ENCODE measurements at regions not wholly inside any gene's neighbourhood (a gene's known extent, or its start where the extent isn't known, plus 50 kb on each side); places are given as distances from the start of the nearest gene placed in this dataset.
A peak's percentile ranks its signal among the peaks of the same experiment; 100 is the strongest.

DNA sequence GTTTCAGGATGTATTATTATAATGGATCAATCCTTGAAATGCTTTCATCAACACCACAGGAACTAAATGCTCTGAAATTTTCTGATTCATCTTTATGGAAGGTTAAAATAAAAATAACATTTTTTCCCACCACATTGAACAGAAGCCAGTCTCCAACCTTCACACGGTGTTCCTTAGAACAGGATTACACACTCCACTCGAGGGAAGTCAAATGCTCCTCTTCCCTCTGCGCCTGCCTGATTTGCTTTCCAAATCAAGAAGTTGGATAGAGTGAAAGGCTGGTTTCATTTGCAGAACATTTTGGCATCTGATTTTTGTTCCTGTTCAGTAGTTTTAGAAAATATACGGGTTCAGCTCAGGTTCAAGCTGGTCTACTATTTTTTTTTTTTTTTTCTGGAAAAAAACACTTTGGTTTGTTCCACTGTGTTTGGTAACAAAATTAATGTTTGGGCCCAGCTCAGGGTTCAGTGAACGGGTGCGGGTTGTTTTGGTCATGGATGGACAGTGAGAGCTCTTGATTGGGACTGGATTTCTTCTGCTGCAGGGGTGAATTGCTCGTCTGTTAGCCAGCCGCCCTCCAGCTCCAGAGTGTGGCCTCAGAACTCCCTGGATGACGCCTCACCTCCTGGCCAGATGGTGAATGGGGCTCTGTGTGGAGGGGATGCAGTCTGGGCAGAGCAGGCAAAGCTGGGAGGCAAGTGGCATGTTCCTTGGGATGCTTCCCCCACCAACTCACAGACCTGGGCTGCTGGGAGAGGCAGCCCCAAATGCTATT, 82.4 kb upstream of the STC2 start:
- H3K36me3 ChIP-seq (ENCODE audit: control insufficient read depth, insufficient read depth, low read length), result no peaks in the 10 kb centered on the region
- no peaks in the 10 kb centered on the region for H3K9me3 ChIP-seq (ENCODE audit: control insufficient read depth, insufficient read depth, low read length)
- H3K27ac ChIP-seq (ENCODE audit: insufficient read depth, low read length), result peak overlapping the region; percentile 65; the same call in 1 of the 2 replicates
- H2BK5ac ChIP-seq (ENCODE audit: low read depth, low read length, poor library complexity, severe bottlenecking), result no peak overlapping the region
- H3K23ac ChIP-seq (ENCODE audit: low read depth, low read length), result no peak overlapping the region
- peak overlapping the region in 1 of 2 experiments; percentile 58; a peak in 1 of 4 replicates for H4K8ac ChIP-seq (ENCODE audit: low read depth in 2 of 2, low read length in 2 of 2)
- H3K14ac ChIP-seq (replicated peaks; ENCODE audit: low read depth, low read length), result no peak overlapping the region
- no peak overlapping the region for H3K9ac ChIP-seq (ENCODE audit: low read depth, low read length)
- no peak for ATAC-seq (ENCODE audit: low read depth)
- H2BK20ac ChIP-seq (ENCODE audit: low read depth, low read length), result peak overlapping the region; percentile 74
- H3K4me1 ChIP-seq (ENCODE audit: control insufficient read depth, insufficient read depth, low read length), result peaks cover 13% of the 10 kb centered on the region
- 100% methylated on average over 2 of the region's 9 CpGs; no CpG with 5 or more reads in 1 of the 2 experiments for WGBS, 2 experiments (ENCODE audit: extremely low coverage in 2 of 2, insufficient read length in 1 of 2)
- DNase-seq, result no peak
- BruUV-seq (replicated peaks), result no TSS peak
- H4K5ac ChIP-seq (ENCODE audit: low read depth, low read length), result peak overlapping the region; percentile 92; the same call in 1 of the 2 replicates
- H3K4me3 ChIP-seq (ENCODE audit: insufficient read depth, low read depth, low read length), result no peak overlapping the region
- in situ Hi-C loops (cut with MboI; ENCODE audit: low sequenced_read_pairs) (no loop called here), dilution Hi-C loops (cut with HindIII; ENCODE audit: low sequenced_read_pairs, unreplicated experiment) (no loop called here), intact Hi-C loops (cut with micrococcal nuclease) (no loop called here)
- peak overlapping the region; percentile 51; the same call in 1 of the 2 replicates for H3K18ac ChIP-seq (ENCODE audit: low read depth, low read length)
- no peaks in the 10 kb centered on the region for H4K20me1 ChIP-seq (ENCODE audit: insufficient read depth, low read length)
- H2AK9ac ChIP-seq (replicated peaks; ENCODE audit: low read depth, low read length, poor library complexity), result no peak overlapping the region
- H3K56ac ChIP-seq (ENCODE audit: extremely low read depth, insufficient read depth, low read length), result no peak overlapping the region
- peak overlapping the region; percentile 56 for H2AFZ ChIP-seq (replicated peaks; ENCODE audit: low read length, poor library complexity)
- ChIA-PET POLR2A (ENCODE audit: unreplicated experiment) (interaction anchor here (0.6 kb wide), 1 partner anchor 558 kb away, joined by 4 read pairs; no protein-coding TSS in a partner anchor), CTCF (interaction anchor here (0.6 kb wide), 1 partner anchor 13 kb away, joined by 5 read pairs; no protein-coding TSS in a partner anchor)
- peak overlapping the region; percentile 71 for H2BK120ac ChIP-seq (ENCODE audit: low read depth, low read length)
- H3K27me3 ChIP-seq (ENCODE audit: control insufficient read depth, insufficient read depth, low read length), result no peaks in the 10 kb centered on the region
- peaks cover 4% of the 10 kb centered on the region; the same call in 1 of the 2 replicates for H3K9me1 ChIP-seq (ENCODE audit: insufficient read depth, low read length)
- H4K91ac ChIP-seq (ENCODE audit: insufficient read depth, low read depth, low read length), result no peak overlapping the region; the same call in none of the 2 replicates
- peak overlapping the region; percentile 31; the same call in 1 of the 2 replicates for H3K4ac ChIP-seq (ENCODE audit: low read depth, low read length)
- TF ChIP-seq SMC3 (IDR thresholded peaks at IDR 0.05; ENCODE audit: low read depth, low read length) (no peak), POLR2A (IDR thresholded peaks at IDR 0.05; ENCODE audit: low read depth, low read length) (no peak), MAFK (IDR thresholded peaks at IDR 0.05; ENCODE audit: low read depth, low read length) (no peak), NFE2L2 (IDR thresholded peaks at IDR 0.05; ENCODE audit: low read depth, low read length) (no peak), MXI1 (IDR thresholded peaks at IDR 0.05; ENCODE audit: borderline replicate concordance, low read depth, low read length) (no peak), CEBPB (IDR thresholded peaks at IDR 0.05; ENCODE audit: low read depth, low read length) (no peak), CHD1 (IDR thresholded peaks at IDR 0.05; ENCODE audit: low read depth, low read length) (no peak), MAZ (IDR thresholded peaks at IDR 0.05; ENCODE audit: borderline replicate concordance, low read depth, low read length) (no peak), RCOR1 (IDR thresholded peaks at IDR 0.05; ENCODE audit: insufficient replicate concordance, low read length) (no peak), FOS (IDR thresholded peaks at IDR 0.05; ENCODE audit: low read depth, low read length) (no peak), RAD21 (IDR thresholded peaks at IDR 0.05; ENCODE audit: low read length) (no peak)
- TF ChIP-seq, protein P1, sequence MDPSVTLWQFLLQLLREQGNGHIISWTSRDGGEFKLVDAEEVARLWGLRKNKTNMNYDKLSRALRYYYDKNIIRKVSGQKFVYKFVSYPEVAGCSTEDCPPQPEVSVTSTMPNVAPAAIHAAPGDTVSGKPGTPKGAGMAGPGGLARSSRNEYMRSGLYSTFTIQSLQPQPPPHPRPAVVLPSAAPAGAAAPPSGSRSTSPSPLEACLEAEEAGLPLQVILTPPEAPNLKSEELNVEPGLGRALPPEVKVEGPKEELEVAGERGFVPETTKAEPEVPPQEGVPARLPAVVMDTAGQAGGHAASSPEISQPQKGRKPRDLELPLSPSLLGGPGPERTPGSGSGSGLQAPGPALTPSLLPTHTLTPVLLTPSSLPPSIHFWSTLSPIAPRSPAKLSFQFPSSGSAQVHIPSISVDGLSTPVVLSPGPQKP (IDR thresholded peaks at IDR 0.05; ENCODE audit: borderline replicate concordance, low read depth, low read length), result no peak
- H2BK15ac ChIP-seq (ENCODE audit: low read depth, low read length), result no peak overlapping the region
- H3K79me1 ChIP-seq (ENCODE audit: low read depth in 1 of 2, low read length in 2 of 2), result no peaks in the 10 kb centered on the region
- peak overlapping the region; percentile 44 for H2AK5ac ChIP-seq (ENCODE audit: low read depth, low read length)
- H3K4me2 ChIP-seq (ENCODE audit: low read depth, low read length), result no peak overlapping the region
